Peyer's patch (tissue), 4 donors: ENCODE measurements at regions not wholly inside any gene's neighbourhood (a gene's known extent, or its start where the extent isn't known, plus 50 kb on each side); places are given as distances from the start of the nearest gene placed in this dataset.

Experiments used
- POLR2A ChIP-seq, 2 donors: fragments of 450-650 bp; IDR thresholded peaks; one replicate each; pipeline ENCODE4 v1.5.1; 2017; ENCODE audit warnings: antibody characterized with exemption in 2 of 2, mild to moderate bottlenecking in 2 of 2, moderate library complexity in 2 of 2
- TF ChIP-seq, protein P1 (sequence below), 6 experiments: fragments of 450-650 bp in 4 of 6; fragments of 200-600 bp in 2 of 6; sonication (generic) in 1 of 6; IDR thresholded peaks; one replicate each; pipeline ENCODE4 v1.5.1; 2017 to 2019; ENCODE audit warnings: antibody characterized with exemption in 6 of 6, mild to moderate bottlenecking in 3 of 6, moderate library complexity in 1 of 6

DNA sequence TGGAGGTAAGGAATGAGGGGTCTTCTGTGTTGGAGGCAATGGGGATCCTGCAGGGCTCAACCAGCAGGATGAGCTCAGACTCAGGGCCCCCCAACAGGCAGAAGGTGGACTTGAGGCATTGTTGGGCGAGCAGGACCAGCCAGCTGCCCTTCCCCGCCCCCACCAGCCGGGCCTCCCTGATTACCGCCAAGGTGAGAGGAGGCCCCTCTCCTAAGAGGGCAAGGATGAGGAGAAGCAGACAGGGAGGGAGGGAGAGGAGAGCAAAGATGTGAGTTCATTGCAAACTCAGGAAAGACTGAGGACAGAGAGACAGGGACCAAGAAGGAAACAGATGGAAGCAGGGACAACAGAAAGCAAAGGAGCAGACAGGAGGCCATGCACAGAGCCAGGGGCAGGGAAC lies 272.8 kb upstream of the XYLT1 start:
- TF ChIP-seq, protein P1, sequence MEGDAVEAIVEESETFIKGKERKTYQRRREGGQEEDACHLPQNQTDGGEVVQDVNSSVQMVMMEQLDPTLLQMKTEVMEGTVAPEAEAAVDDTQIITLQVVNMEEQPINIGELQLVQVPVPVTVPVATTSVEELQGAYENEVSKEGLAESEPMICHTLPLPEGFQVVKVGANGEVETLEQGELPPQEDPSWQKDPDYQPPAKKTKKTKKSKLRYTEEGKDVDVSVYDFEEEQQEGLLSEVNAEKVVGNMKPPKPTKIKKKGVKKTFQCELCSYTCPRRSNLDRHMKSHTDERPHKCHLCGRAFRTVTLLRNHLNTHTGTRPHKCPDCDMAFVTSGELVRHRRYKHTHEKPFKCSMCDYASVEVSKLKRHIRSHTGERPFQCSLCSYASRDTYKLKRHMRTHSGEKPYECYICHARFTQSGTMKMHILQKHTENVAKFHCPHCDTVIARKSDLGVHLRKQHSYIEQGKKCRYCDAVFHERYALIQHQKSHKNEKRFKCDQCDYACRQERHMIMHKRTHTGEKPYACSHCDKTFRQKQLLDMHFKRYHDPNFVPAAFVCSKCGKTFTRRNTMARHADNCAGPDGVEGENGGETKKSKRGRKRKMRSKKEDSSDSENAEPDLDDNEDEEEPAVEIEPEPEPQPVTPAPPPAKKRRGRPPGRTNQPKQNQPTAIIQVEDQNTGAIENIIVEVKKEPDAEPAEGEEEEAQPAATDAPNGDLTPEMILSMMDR (IDR thresholded peaks at IDR 0.05) = no peak
- no peak for TF ChIP-seq POLR2A (IDR thresholded peaks at IDR 0.05)
